H1 (cell line): ENCODE measurements at regions not wholly inside any gene's neighbourhood (a gene's known extent, or its start where the extent isn't known, plus 50 kb on each side); places are given as distances from the start of the nearest gene placed in this dataset.

Experiments
- CTCF ChIA-PET: fragments of 300-600 bp; sonication (Branson Sonifier 250); formaldehyde crosslinking; loops from one replicate; lab custom pipeline; 2021; ENCODE audit not compliant: partially characterized antibody; lab: Charles Lee
- POLR2A ChIA-PET: fragments of 300-600 bp; sonication (Branson Sonifier 250); formaldehyde crosslinking; loops from one replicate; lab custom pipeline; 2021; ENCODE audit warnings: inconsistent platforms; ENCODE audit not compliant: partially characterized antibody; lab: Charles Lee
- DNase-seq, 2 experiments: peaks; one replicate each; pipeline versions ENCODE4 v3.0.0 to v3.0.0-alpha.2; 2010 to 2022; ENCODE audit warnings: low spot score in 2 of 2, low read depth in 1 of 2, mixed read lengths in 1 of 2
- FAIRE-seq: peaks from 2 replicates; lab custom pipeline; 2011; peaks lifted over from hg19 to GRCh38; lab: Jason Lieb, UNC
- H2AFZ ChIP-seq: 2 replicates; pipeline ENCODE4 v1.8.1; 2012; ENCODE audit warnings: low read length, inconsistent platforms
- H2AK5ac ChIP-seq: 2 replicates; pipeline ENCODE4 v1.6.1; 2013; ENCODE audit warnings: low read depth, low read length
- H2BK120ac ChIP-seq: replicated peaks from 2 replicates; pipeline ENCODE3; 2013; ENCODE audit warnings: low read depth, low read length, inconsistent platforms
- H2BK12ac ChIP-seq: 2 replicates; pipeline ENCODE4 v1.6.1; 2013; ENCODE audit warnings: low read depth, low read length
- H2BK15ac ChIP-seq: 2 replicates; pipeline ENCODE4 v1.6.1; 2013; ENCODE audit warnings: low read length
- H2BK20ac ChIP-seq: 2 replicates; pipeline ENCODE4 v1.6.1; 2013; ENCODE audit warnings: low read length
- H2BK5ac ChIP-seq: 2 replicates; pipeline ENCODE4 v1.6.1; 2013; ENCODE audit warnings: low read depth, low read length
- H3K14ac ChIP-seq: 2 replicates; pipeline ENCODE4 v1.6.1; 2013; ENCODE audit warnings: inconsistent platforms; ENCODE audit not compliant: insufficient read length
- H3K18ac ChIP-seq: 2 replicates; pipeline ENCODE4 v1.6.1; 2013; ENCODE audit warnings: low read length; ENCODE audit errors: extremely low read depth
- H3K23ac ChIP-seq: 2 replicates; pipeline ENCODE4 v1.6.1; 2013; ENCODE audit warnings: inconsistent platforms; ENCODE audit not compliant: insufficient read length
- H3K23me2 ChIP-seq: 2 replicates; pipeline ENCODE4 v1.6.1; 2013; ENCODE audit warnings: low read depth, low read length
- H3K27ac ChIP-seq: 2 replicates; pipeline ENCODE4 v1.6.1; 2011; ENCODE audit warnings: low read depth, low read length, inconsistent platforms
- H3K27me3 ChIP-seq, 4 experiments: replicated peaks in 1 of 4; 1 replicate in 1 of 4; 2 replicates in 3 of 4; pipeline versions ENCODE4 v1.6.1 to v1.8.1; 2011 to 2013; ENCODE audit warnings: low read length in 3 of 4, mild to moderate bottlenecking in 3 of 4, inconsistent platforms in 2 of 4, mixed read lengths in 2 of 4, moderate library complexity in 1 of 4; ENCODE audit not compliant: control insufficient read depth in 3 of 4, insufficient read depth in 3 of 4; ENCODE audit errors: extremely low read depth in 1 of 4
- H3K36me3 ChIP-seq, 4 experiments: 2 replicates each; pipeline versions ENCODE4 v1.6.1 to v1.8.1; 2011 to 2013; ENCODE audit warnings: mild to moderate bottlenecking in 4 of 4, low read length in 3 of 4, moderate library complexity in 2 of 4, control low read depth in 1 of 4, inconsistent platforms in 1 of 4; ENCODE audit not compliant: insufficient read depth in 4 of 4, control insufficient read depth in 2 of 4
- H3K4ac ChIP-seq: replicated peaks from 2 replicates; pipeline ENCODE3; 2013; ENCODE audit warnings: low read length, low read depth, mixed read lengths, inconsistent platforms; ENCODE audit not compliant: insufficient read length
- H3K4me1 ChIP-seq, 4 experiments: replicated peaks in 1 of 4; 1 replicate in 1 of 4; 2 replicates in 3 of 4; pipeline versions ENCODE4 v1.6.1 to v1.8.1; 2011 to 2013; ENCODE audit warnings: low read length in 3 of 4, inconsistent platforms in 2 of 4, mixed read lengths in 1 of 4; ENCODE audit not compliant: insufficient read depth in 4 of 4, control insufficient read depth in 3 of 4
- H3K4me2 ChIP-seq, 2 experiments: 2 replicates each; pipeline versions ENCODE4 v1.6.1 to v1.8.1; 2011 to 2013; ENCODE audit warnings: low read depth in 2 of 2, low read length in 2 of 2, control low read depth in 1 of 2, inconsistent platforms in 1 of 2, mild to moderate bottlenecking in 1 of 2; ENCODE audit not compliant: insufficient read depth in 1 of 2
- H3K4me3 ChIP-seq, 4 experiments: fragments of 200-600, 300-600 bp in 1 of 4; sonication (generic), shearing (Covaris generic), sonication (Bioruptor Twin) in 1 of 4; 2 replicates each; pipeline versions ENCODE4 v1.5.1 to v1.8.1; 2011 to 2016; ENCODE audit warnings: low read length in 4 of 4, low read depth in 3 of 4, control low read depth in 2 of 4, inconsistent platforms in 2 of 4, mild to moderate bottlenecking in 2 of 4, mixed read lengths in 1 of 4, moderate library complexity in 1 of 4; ENCODE audit not compliant: insufficient read depth in 2 of 4; ENCODE audit errors: extremely low read depth in 1 of 4
- H3K56ac ChIP-seq: replicated peaks from 2 replicates; pipeline ENCODE3; 2013; ENCODE audit warnings: low read depth, mild to moderate bottlenecking, mixed read lengths, low read length, inconsistent platforms; ENCODE audit not compliant: insufficient read length
- H3K79me1 ChIP-seq: 2 replicates; pipeline ENCODE4 v1.6.1; 2013; ENCODE audit warnings: low read depth, low read length, control low read depth
- H3K79me2 ChIP-seq, 2 experiments: 2 replicates each; pipeline versions ENCODE4 v1.6.1 to v1.8.1; 2012 to 2013; ENCODE audit warnings: low read length in 2 of 2, mild to moderate bottlenecking in 2 of 2, inconsistent platforms in 1 of 2; ENCODE audit not compliant: insufficient read depth in 2 of 2, control insufficient read depth in 1 of 2
- H3K9ac ChIP-seq, 4 experiments: replicated peaks in 1 of 4; 1 replicate in 1 of 4; 2 replicates in 3 of 4; pipeline versions ENCODE4 v1.6.1 to v1.8.1; 2011 to 2013; ENCODE audit warnings: low read depth in 3 of 4, low read length in 3 of 4, control low read depth in 2 of 4, mild to moderate bottlenecking in 2 of 4, moderate library complexity in 2 of 4, inconsistent platforms in 1 of 4; ENCODE audit errors: extremely low read depth in 1 of 4
- H3K9me3 ChIP-seq, 2 experiments: 2 replicates each; pipeline versions ENCODE4 v1.6.1 to v1.8.1; 2012 to 2013; ENCODE audit warnings: mild to moderate bottlenecking in 2 of 2, moderate library complexity in 2 of 2, control low read depth in 1 of 2, inconsistent platforms in 1 of 2, low read depth in 1 of 2, low read length in 1 of 2, mixed read lengths in 1 of 2; ENCODE audit not compliant: insufficient read depth in 2 of 2
- H4K20me1 ChIP-seq, 2 experiments: replicated peaks in 1 of 2; 2 replicates each; pipeline versions ENCODE3 to v1.8.1; 2011 to 2013; ENCODE audit warnings: inconsistent platforms in 2 of 2, low read length in 2 of 2, mild to moderate bottlenecking in 1 of 2; ENCODE audit not compliant: insufficient read depth in 2 of 2, control insufficient read depth in 1 of 2
- H4K5ac ChIP-seq: 2 replicates; pipeline ENCODE4 v1.6.1; 2013; ENCODE audit warnings: low read length, low read depth, mixed read lengths, inconsistent platforms; ENCODE audit not compliant: insufficient read length
- H4K8ac ChIP-seq: 2 replicates; pipeline ENCODE4 v1.8.0; 2013; ENCODE audit warnings: mild to moderate bottlenecking, moderate library complexity, low read length, inconsistent platforms; ENCODE audit not compliant: insufficient read depth; ENCODE audit errors: extremely low read depth
- H4K91ac ChIP-seq: replicated peaks from 2 replicates; pipeline ENCODE3; 2013; ENCODE audit warnings: low read length, mixed read lengths, inconsistent platforms; ENCODE audit not compliant: insufficient read length
- ASH2L ChIP-seq: fragments of 200-600, 300-600 bp; sonication (generic); IDR thresholded peaks from one replicate; pipeline ENCODE4 v1.7.1; 2017; ENCODE audit warnings: low read length
- ATF3 ChIP-seq: IDR thresholded peaks from 2 replicates; pipeline ENCODE4 v1.6.1; 2011; ENCODE audit warnings: low read depth, mild to moderate bottlenecking, low read length; ENCODE audit not compliant: insufficient read depth
- BCL11A ChIP-seq, 2 experiments: IDR thresholded peaks; one replicate each; pipeline ENCODE4 v1.6.1; 2011; ENCODE audit warnings: low read depth in 2 of 2, low read length in 2 of 2, mild to moderate bottlenecking in 2 of 2
- CEBPB ChIP-seq: IDR thresholded peaks from 2 replicates; pipeline ENCODE4 v1.6.1; 2012; ENCODE audit warnings: low read depth, low read length
- E2F6 ChIP-seq: IDR thresholded peaks from 2 replicates; pipeline ENCODE4 v1.6.1; 2012; ENCODE audit warnings: inconsistent platforms
- GABPA ChIP-seq: IDR thresholded peaks from 2 replicates; pipeline ENCODE4 v1.6.1; 2011; ENCODE audit warnings: mild to moderate bottlenecking, low read length, moderate library complexity, borderline replicate concordance; ENCODE audit not compliant: insufficient read depth
- GTF2F1 ChIP-seq: IDR thresholded peaks from 2 replicates; pipeline ENCODE4 v1.6.1; 2012; ENCODE audit warnings: low read depth, low read length, improper control_type of control experiment, borderline replicate concordance
- MAX ChIP-seq: IDR thresholded peaks from 2 replicates; pipeline ENCODE4 v1.6.1; 2012; ENCODE audit warnings: inconsistent platforms
- NANOG ChIP-seq: IDR thresholded peaks from 2 replicates; pipeline ENCODE4 v1.6.1; 2011; ENCODE audit warnings: low read length, low read depth, mild to moderate bottlenecking, inconsistent platforms; ENCODE audit not compliant: insufficient read depth, poor library complexity, severe bottlenecking
- POLR2A ChIP-seq, 2 experiments: IDR thresholded peaks; 1 replicate in 1 of 2; 2 replicates in 1 of 2; pipeline ENCODE4 v1.6.1; 2011; ENCODE audit warnings: low read depth in 2 of 2, low read length in 2 of 2, mild to moderate bottlenecking in 2 of 2; ENCODE audit errors: control extremely low read depth in 1 of 2
- SIN3A ChIP-seq, 2 experiments: IDR thresholded peaks in 1 of 2; conservative IDR thresholded peaks in 1 of 2; 2 replicates each; pipeline ENCODE4 v1.6.1; 2011 to 2012; ENCODE audit warnings: low read length in 2 of 2, improper control_type of control experiment in 1 of 2, low read depth in 1 of 2, mild to moderate bottlenecking in 1 of 2
- TCF12 ChIP-seq: IDR thresholded peaks from 2 replicates; pipeline ENCODE4 v1.6.1; 2011; ENCODE audit warnings: low read depth, mild to moderate bottlenecking, low read length
- WGBS, 2 experiments: shearing (Covaris generic) in 1 of 2; methylation state at CpG; one replicate each; pipeline versions ENCODE4 v1.1.6 to v1.1.7; 2013 to 2015; ENCODE audit warnings: low lambda C conversion rate in 2 of 2, mixed read lengths in 2 of 2, inconsistent platforms in 1 of 2, low coverage in 1 of 2, missing lambda C conversion rate in 1 of 2; ENCODE audit not compliant: insufficient replicate concordance in 2 of 2, insufficient coverage in 1 of 2, insufficient read length in 1 of 2; ENCODE audit errors: extremely low coverage in 1 of 2, missing lambda C conversion rate in 1 of 2; 5-methylcytosine and 5-hydroxymethylcytosine counted together

- Histone ChIP-seq H2BK5ac (no peak overlapping the region), H3K4ac (no peak overlapping the region), H4K8ac (no peak overlapping the region), H3K4me3 (no peak overlapping the region)
- TF ChIP-seq ASH2L (no peak), NANOG (no peak), CEBPB (no peak), POLR2A (IDR thresholded peaks at IDR 0.05; ENCODE audit: control extremely low read depth in 1 of 2, low read depth in 2 of 2, low read length in 2 of 2) (no peak), E2F6 (no peak), SIN3A (conservative IDR thresholded peaks at IDR 0.05 in 1 of 2, IDR thresholded peaks at IDR 0.05 in 1 of 2; ENCODE audit: low read depth in 1 of 2, low read length in 2 of 2) (no peak), ATF3 (no peak), BCL11A (IDR thresholded peaks at IDR 0.05; ENCODE audit: low read depth in 2 of 2, low read length in 2 of 2) (no peak), GTF2F1 (no peak), MAX (no peak), GABPA (no peak), TCF12 (no peak)
- TF ChIP-seq, all 59 proteins: peak for 0
- no peaks in the 10 kb centered on the region for H3K79me1 ChIP-seq
- no peak overlapping the region for H2BK120ac ChIP-seq
- no peak for DNase-seq
- H3K27me3 ChIP-seq = no peaks in the 10 kb centered on the region
- no peak overlapping the region for H2BK20ac ChIP-seq
- WGBS, 2 experiments = 92% methylated on average over 17 of the region's 21 CpGs; no CpG with 5 or more reads in 1 of the 2 experiments
- peaks cover 23 to 36% of the 10 kb centered on the region in 2 experiments for H3K9me3 ChIP-seq
- POLR2A ChIA-PET = no interaction called here
- no peak overlapping the region for H3K18ac ChIP-seq
- H2AK5ac ChIP-seq = no peak overlapping the region
- no peaks in the 10 kb centered on the region for H3K4me1 ChIP-seq
- no peak overlapping the region for H3K56ac ChIP-seq
- H3K23ac ChIP-seq = no peak overlapping the region
- H2AFZ ChIP-seq = no peak overlapping the region
- H2BK15ac ChIP-seq = no peak overlapping the region
- H4K91ac ChIP-seq = no peak overlapping the region
- H3K36me3 ChIP-seq = no peaks in the 10 kb centered on the region
- H3K79me2 ChIP-seq = no peaks in the 10 kb centered on the region
- H4K20me1 ChIP-seq = no peaks in the 10 kb centered on the region
- H3K9ac ChIP-seq = no peak overlapping the region
- H3K14ac ChIP-seq = no peak overlapping the region
- H4K5ac ChIP-seq = no peak overlapping the region
- CTCF ChIA-PET = interaction anchor here (0.9 kb wide), 1 partner anchor 14 kb away, joined by 5 read pairs; no protein-coding TSS in a partner anchor
- no peak overlapping the region for H2BK12ac ChIP-seq
- H3K23me2 ChIP-seq = no peaks in the 10 kb centered on the region
- no peak for FAIRE-seq
- no peak overlapping the region for H3K27ac ChIP-seq
- H3K4me2 ChIP-seq = no peak overlapping the region
Observed at GRCh38 chr18:78656346-78656925, 323.2 kb upstream of the SALL3 start.
